Muscle layer of colon (tissue), 2 donors: ENCODE measurements at regions not wholly inside any gene's neighbourhood (a gene's known extent, or its start where the extent isn't known, plus 50 kb on each side); places are given as distances from the start of the nearest gene placed in this dataset.

Source experiments
- H3K27ac ChIP-seq: one replicate; pipeline ENCODE4 v1.7.0; 2013; ENCODE audit warnings: low read depth, mild to moderate bottlenecking, low read length, moderate library complexity
- H3K27me3 ChIP-seq, 2 donors: one replicate each; pipeline ENCODE4 v1.7.0; 2013; ENCODE audit warnings: low read length in 2 of 2, mild to moderate bottlenecking in 2 of 2; ENCODE audit not compliant: insufficient read depth in 2 of 2, control insufficient read depth in 1 of 2
- H3K36me3 ChIP-seq: one replicate; pipeline ENCODE4 v1.7.0; 2013; ENCODE audit warnings: mild to moderate bottlenecking, low read length; ENCODE audit not compliant: insufficient read depth
- H3K4me1 ChIP-seq: one replicate; pipeline ENCODE4 v1.7.0; 2013; ENCODE audit warnings: mild to moderate bottlenecking, low read length; ENCODE audit not compliant: insufficient read depth
- H3K4me3 ChIP-seq, 2 donors: one replicate each; pipeline ENCODE4 v1.7.0; 2013; ENCODE audit warnings: low read length in 2 of 2, low read depth in 1 of 2, mild to moderate bottlenecking in 1 of 2, moderate library complexity in 1 of 2
- H3K9ac ChIP-seq: one replicate; pipeline ENCODE4 v1.7.0; 2013; ENCODE audit warnings: low read length
- H3K9me3 ChIP-seq: one replicate; pipeline ENCODE4 v1.7.0; 2013; ENCODE audit warnings: mild to moderate bottlenecking, low read length
- donor health status: abdominal sarcoma.
- donor health status: Adenocarcinoma of cecum.

DNA sequence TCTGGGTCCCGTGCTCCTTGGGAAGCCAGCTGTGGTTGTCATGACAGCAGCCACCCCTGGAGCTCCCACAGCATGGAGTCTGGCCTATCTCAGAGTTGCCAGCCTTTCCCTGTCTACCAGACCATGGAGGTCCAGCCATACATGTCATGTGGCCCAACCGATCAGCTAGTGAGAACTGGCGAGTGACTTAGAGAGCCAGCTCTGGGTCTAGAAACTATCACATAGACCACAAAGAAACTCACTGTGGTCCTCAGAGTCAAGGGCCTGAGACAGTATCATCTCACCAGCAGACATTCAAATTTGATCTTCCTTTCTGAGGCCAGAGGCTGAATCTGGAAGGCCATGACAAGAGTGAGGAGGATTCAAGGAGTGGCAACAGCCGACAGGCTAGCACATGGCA lies 223.3 kb upstream of the GPR26 start:
- Histone ChIP-seq H3K27ac (no peak overlapping the region), H3K9ac (no peak overlapping the region), H3K4me1 (no peaks in the 10 kb centered on the region), H3K9me3 (no peaks in the 10 kb centered on the region), H3K4me3 (no peak overlapping the region), H3K36me3 (no peaks in the 10 kb centered on the region), H3K27me3 (no peaks in the 10 kb centered on the region)

DNA sequence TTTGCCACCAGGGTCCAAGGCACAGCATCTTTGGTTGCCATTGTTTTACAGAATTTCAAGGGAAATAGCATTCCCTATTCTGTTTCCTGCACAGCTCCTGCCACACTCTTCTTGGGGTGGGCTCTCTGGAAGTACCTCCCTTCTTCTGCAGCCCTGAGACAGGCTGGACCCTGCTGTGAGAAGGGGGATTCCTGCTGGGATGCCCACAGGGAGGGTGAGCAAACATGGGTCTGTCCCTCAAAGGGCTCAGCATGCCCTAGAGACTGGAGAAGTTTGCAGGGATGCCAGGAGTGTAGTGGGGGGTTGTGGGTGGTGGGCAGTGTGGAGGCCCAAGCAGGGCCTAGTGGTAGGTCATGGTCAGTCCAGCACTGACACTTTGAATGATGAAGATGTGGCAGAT lies 222.2 kb upstream of the GPR26 start:
- H3K4me3 ChIP-seq: no peak overlapping the region
- H3K4me1 ChIP-seq: no peaks in the 10 kb centered on the region
- H3K27ac ChIP-seq: no peak overlapping the region
- H3K9me3 ChIP-seq: no peaks in the 10 kb centered on the region
- H3K27me3 ChIP-seq: no peaks in the 10 kb centered on the region
- H3K36me3 ChIP-seq: no peaks in the 10 kb centered on the region
- no peak overlapping the region for H3K9ac ChIP-seq

DNA sequence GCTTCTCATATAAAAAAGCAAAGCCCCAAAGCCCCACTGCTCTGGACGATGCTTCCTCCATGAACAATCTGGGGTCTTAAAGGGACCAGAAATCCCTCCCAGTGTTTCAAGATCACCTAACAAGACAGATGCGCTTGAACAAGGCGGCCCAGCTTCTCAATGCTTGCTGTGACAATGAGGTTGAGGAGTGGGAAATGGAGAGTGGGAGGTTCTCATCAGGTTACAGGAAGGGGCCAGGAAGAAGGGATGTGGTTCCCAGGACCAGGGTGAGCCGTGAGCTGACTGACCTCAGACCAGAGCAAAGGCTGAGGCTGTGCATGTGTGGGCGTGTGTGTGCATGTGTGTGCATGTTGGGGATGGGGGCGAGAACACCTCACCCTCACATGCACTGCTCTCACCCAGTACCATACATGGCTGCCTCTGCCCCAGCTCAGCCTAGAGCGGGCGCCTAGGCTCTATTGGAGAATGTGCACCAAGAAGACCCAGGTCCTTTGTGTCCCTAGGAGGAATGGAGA lies 220.8 kb upstream of the GPR26 start:
- Histone ChIP-seq H3K4me1 (no peaks in the 10 kb centered on the region), H3K9ac (no peak overlapping the region), H3K4me3 (no peak overlapping the region), H3K27me3 (no peaks in the 10 kb centered on the region), H3K27ac (no peak overlapping the region), H3K36me3 (no peaks in the 10 kb centered on the region), H3K9me3 (no peaks in the 10 kb centered on the region)

DNA sequence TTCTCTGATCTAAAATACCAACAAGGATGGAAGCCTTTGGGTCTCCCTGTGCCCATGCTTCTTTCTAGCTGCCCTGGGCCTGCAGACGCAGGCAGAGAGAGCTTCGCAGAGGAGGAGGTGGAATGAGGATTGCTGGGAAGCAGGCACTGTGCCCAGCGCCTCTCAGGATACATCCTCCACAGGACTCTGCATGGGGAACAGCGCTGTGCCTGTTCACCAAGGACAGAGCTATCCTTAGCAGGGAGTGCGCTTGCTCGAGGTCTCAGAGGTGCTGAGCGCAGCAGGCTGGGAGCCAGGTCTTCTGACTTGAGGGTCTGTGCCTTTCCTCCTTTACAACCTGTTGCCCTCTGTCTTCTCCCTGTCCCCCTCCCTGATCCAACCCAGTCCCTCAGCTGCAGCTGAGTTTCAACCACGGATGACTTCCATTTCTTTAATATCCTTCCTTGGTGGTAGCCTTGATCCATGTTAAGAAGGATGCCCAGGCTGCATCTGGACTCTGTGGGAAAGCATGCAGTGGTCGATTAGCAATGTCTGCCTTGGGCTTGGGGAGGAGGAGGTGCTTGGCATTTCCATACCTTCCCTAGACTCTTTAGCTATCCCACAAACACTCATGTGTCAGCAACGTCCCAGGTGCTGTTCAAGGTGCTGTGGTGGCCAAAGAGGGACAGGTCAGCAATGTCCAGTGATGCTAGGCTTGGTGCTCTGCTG lies 219.6 kb upstream of the GPR26 start:
- no peaks in the 10 kb centered on the region for H3K27me3 ChIP-seq
- H3K36me3 ChIP-seq: no peaks in the 10 kb centered on the region
- H3K9me3 ChIP-seq: no peaks in the 10 kb centered on the region
- no peak overlapping the region for H3K4me3 ChIP-seq
- no peak overlapping the region for H3K27ac ChIP-seq
- H3K4me1 ChIP-seq: no peaks in the 10 kb centered on the region
- H3K9ac ChIP-seq: no peak overlapping the region

DNA sequence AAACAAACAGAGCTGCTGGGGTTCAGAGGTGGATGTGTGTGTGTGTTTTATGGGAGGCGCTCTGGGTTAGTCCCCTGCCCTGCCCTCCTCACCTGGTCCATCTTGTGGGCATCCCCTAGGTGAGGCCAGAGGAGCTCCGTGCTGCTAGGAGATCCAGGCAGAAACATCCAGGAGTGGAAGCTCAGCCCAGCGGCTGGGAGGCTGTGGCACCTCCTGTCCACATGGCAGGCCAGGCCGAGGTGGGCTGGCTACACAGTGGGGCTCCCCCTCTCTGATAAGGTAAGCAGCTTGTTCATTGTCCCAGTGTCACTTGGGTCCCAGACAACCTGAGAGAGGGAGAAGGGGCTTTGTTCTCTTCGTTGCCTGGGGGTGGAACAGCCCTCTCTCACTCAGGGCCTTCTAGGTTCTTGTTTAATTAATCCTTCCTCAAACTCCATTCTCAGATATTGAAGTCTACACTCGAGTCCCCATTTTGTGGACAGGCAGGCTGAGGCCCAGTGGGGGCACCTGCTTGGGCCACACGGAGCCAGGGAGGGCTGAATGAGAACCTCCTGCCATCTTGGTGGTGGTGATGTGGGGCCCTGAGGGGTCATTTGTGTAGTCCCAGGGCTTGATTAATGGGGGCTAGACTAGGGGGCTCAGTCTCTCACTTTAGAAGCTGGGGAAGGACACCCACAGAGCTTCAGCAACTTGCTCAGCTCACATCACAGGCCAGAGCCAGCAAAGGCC lies 216.8 kb upstream of the GPR26 start:
- Histone ChIP-seq H3K4me1 (no peaks in the 10 kb centered on the region), H3K9ac (no peak overlapping the region), H3K9me3 (no peaks in the 10 kb centered on the region), H3K4me3 (no peak overlapping the region), H3K36me3 (no peaks in the 10 kb centered on the region), H3K27ac (no peak overlapping the region), H3K27me3 (no peaks in the 10 kb centered on the region)

DNA sequence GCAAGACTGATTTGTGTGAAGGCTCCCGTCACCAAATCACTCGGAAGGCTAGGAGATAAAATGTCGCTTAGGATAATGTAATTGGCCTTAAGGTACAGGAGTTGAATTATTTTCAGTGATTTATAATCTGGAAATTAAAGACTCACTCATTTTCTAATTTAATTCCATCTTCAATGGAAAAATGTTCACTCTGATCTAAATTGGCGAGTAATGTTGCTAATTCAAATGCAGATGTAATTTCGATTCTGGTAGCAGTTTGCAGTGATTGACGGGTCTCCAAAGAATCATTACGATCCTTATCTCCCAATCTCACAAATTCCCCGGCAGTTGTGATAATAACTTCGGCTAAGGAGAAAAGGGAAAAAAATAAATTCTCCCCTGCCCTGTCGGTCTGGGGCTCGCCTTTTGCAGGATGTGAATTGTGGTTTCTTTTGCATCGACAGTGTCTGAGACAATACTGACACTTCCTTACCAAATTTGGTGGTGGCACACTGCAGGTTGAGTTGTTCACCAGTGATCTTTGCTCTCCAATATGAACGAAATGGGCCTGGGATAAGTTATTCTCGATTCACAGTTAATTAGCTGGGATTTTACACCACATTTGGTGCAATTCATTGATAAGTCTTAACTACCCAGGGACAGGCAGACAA lies 215.1 kb upstream of the GPR26 start:
- H3K9me3 ChIP-seq: no peaks in the 10 kb centered on the region
- H3K27me3 ChIP-seq: no peaks in the 10 kb centered on the region
- no peak overlapping the region for H3K9ac ChIP-seq
- no peak overlapping the region for H3K27ac ChIP-seq
- no peak overlapping the region for H3K4me3 ChIP-seq
- no peaks in the 10 kb centered on the region for H3K4me1 ChIP-seq
- no peaks in the 10 kb centered on the region for H3K36me3 ChIP-seq

DNA sequence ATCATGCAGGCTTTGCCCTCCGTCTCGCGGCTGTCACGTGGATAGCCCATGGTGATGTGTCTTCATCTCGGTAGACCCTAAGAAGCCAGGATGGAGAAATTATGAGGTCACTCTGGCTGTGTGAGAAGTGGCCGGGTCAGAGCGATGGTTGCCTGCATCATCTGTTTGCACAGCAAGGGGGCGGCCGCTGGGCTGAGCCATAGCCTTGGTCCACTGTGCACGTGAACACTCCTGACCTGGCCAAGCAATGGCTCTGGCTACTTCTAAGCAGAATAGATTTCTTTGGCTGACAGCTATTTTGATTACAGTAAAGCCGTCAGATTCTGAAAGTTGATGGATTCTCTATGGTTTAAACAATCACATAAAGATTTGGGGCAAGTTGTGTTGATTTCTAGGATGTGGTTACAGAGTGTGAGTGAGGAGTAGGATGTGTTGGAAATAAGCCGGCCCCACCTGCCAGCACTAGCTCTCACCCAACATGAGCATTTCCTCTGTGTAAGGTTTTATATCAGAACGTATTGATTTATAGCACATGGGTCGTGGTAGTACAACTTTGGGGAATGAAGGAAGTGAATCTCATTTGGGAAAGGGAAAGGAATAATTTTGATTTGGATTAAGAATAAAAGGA lies 214.4 kb upstream of the GPR26 start:
- Histone ChIP-seq H3K4me3 (no peak overlapping the region), H3K27me3 (no peaks in the 10 kb centered on the region), H3K9ac (no peak overlapping the region), H3K4me1 (no peaks in the 10 kb centered on the region), H3K9me3 (no peaks in the 10 kb centered on the region), H3K36me3 (no peaks in the 10 kb centered on the region), H3K27ac (no peak overlapping the region)

DNA sequence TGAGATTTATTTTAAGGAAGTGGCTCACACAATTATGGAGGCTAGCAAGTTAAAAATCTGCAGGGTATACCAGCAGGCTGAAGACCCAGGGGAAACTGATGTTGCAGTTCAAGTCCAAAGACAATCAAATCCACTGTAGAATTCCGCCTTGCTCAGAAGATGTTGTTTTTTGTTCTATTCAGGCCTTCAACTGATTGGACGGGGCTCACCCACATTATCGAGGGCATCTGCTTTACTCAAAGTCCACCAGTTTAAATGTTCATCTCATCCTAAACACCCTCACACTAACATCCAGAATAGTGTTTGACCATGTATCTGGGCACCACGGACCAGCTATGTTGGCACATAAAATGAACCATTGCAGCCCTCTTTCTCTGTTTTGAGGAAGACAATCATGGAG lies 211.2 kb upstream of the GPR26 start:
- Histone ChIP-seq H3K9ac (no peak overlapping the region), H3K36me3 (no peaks in the 10 kb centered on the region), H3K9me3 (no peaks in the 10 kb centered on the region), H3K27me3 (no peaks in the 10 kb centered on the region), H3K4me3 (no peak overlapping the region), H3K4me1 (no peaks in the 10 kb centered on the region), H3K27ac (no peak overlapping the region)

DNA sequence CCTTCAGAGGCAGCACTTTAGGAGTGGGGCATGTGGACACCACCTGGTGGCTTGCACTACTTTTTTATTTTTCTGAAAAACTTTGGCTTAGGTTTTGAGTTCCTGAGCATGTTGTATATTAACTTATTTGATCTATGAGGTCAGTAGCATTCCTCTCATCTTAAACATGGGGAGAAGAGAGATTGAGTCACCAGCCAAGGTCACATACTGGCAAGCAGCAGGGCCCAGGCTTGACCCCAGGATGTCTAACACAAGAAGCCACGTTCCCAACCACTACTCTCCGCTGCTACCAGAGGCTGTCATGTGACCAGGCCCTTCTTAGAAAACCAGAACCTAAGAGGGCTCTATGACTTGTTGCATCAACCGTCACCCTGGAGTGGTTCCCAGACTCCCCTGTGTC lies 210.3 kb upstream of the GPR26 start:
- H3K27me3 ChIP-seq: no peaks in the 10 kb centered on the region
- no peak overlapping the region for H3K9ac ChIP-seq
- no peaks in the 10 kb centered on the region for H3K9me3 ChIP-seq
- H3K27ac ChIP-seq: no peak overlapping the region
- H3K4me1 ChIP-seq: no peaks in the 10 kb centered on the region
- H3K4me3 ChIP-seq: no peak overlapping the region
- H3K36me3 ChIP-seq: no peaks in the 10 kb centered on the region

DNA sequence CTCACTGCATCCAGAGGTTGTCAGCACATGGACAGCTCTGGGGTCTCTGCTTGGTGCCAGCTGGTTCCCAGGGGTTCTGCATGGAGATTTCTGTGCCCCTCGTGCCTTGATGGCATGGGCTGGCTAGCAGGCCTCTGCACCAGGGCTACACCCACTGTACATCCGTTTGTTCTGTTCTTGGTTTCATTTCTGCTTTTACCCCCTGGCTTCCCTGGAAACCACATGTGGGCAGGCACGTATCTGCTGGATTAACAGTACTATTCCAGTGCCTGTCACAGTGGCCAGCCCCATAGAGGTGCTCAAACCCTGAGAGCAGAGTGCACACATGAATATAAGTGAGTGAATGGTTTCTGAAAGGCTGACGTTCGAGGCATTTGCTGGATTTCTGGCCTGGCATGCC lies 207.2 kb upstream of the GPR26 start:
- Histone ChIP-seq H3K27me3 (no peaks in the 10 kb centered on the region), H3K27ac (no peak overlapping the region), H3K9ac (no peak overlapping the region), H3K9me3 (no peaks in the 10 kb centered on the region), H3K4me1 (no peaks in the 10 kb centered on the region), H3K4me3 (no peak overlapping the region), H3K36me3 (no peaks in the 10 kb centered on the region)

DNA sequence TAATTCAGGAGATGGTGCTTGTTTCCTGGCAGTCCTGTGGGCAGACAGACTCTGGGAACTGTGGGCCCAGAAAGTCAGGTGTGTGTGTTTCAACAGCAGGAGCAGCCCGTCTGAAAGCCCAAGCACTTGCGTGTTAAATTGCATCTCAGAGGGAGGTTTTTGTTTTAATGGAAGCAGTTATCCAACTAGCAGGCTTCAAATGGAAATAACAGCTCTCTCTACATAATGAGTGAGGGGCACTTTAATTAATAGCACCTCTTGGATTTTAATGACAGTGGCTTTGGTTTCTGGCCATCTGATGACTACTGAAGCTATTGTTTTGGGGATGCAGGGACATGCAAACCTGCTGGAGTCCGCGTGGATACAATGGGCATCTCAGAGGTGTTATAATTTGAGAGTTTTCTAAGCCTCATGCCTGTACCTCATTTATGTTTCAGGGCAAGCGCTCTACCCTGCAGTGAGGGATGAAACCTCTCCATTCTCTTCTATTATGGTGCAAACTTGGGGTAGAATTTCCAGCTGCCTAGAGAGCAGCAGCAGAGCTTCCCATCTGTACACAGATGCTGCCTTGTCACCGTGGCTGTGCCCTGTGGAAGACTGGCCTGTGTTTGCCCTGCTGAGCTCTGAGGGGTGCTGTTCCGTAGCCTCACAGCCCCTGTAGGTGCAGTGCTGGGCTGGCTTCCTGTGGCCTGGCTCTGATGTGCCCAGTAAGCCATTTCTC lies 206.6 kb upstream of the GPR26 start:
- Histone ChIP-seq H3K4me1 (no peaks in the 10 kb centered on the region), H3K27ac (no peak overlapping the region), H3K36me3 (no peaks in the 10 kb centered on the region), H3K9me3 (no peaks in the 10 kb centered on the region), H3K27me3 (no peaks in the 10 kb centered on the region), H3K4me3 (no peak overlapping the region), H3K9ac (no peak overlapping the region)
